ENCODE measurements at regions not wholly inside any gene's neighbourhood (a gene's known extent, or its start where the extent isn't known, plus 50 kb on each side); places are given as distances from the start of the nearest gene placed in this dataset.

GRCh38 chr10:117718986-117719920, 176.7 kb downstream of the EMX2 start:
- H3K4me3 ChIP-seq, result no peak overlapping the region
- DNase-seq, result no peak
- H3K36me3 ChIP-seq, result no peaks in the 10 kb centered on the region
- no peak overlapping the region for H3K9ac ChIP-seq (ENCODE audit: low read depth in 2 of 2, low read length in 2 of 2)
- H3K27me3 ChIP-seq, result no peaks in the 10 kb centered on the region
- H3K4me1 ChIP-seq, result no peaks in the 10 kb centered on the region
- H3K9me3 ChIP-seq, result no peaks in the 10 kb centered on the region
- no peak for TF ChIP-seq CTCF (IDR thresholded peaks at IDR 0.05)
- intact Hi-C loops (cut with DNase I), result no loop called here
- no peak overlapping the region for H3K27ac ChIP-seq

- no peak for DNase-seq
- Histone ChIP-seq H3K27me3 (no peaks in the 10 kb centered on the region), H3K27ac (no peak overlapping the region), H3K4me1 (no peaks in the 10 kb centered on the region), H3K4me3 (no peak overlapping the region), H3K36me3 (no peaks in the 10 kb centered on the region), H3K9me3 (no peaks in the 10 kb centered on the region), H3K9ac (ENCODE audit: low read depth in 2 of 2, low read length in 2 of 2) (no peak overlapping the region)
- intact Hi-C loops (cut with DNase I), result no loop called here
- TF ChIP-seq CTCF (IDR thresholded peaks at IDR 0.05), result no peak
Observed at GRCh38 chr10:117720931-117721835, 178.6 kb downstream of the EMX2 start.

- H3K4me3 ChIP-seq, result no peak overlapping the region
- H3K27ac ChIP-seq, result no peak overlapping the region
- H3K4me1 ChIP-seq, result no peaks in the 10 kb centered on the region
- H3K9ac ChIP-seq (ENCODE audit: low read depth in 2 of 2, low read length in 2 of 2), result no peak overlapping the region
- H3K9me3 ChIP-seq, result no peaks in the 10 kb centered on the region
- no peak for DNase-seq
- TF ChIP-seq CTCF (IDR thresholded peaks at IDR 0.05), result no peak
- no peaks in the 10 kb centered on the region for H3K27me3 ChIP-seq
- H3K36me3 ChIP-seq, result no peaks in the 10 kb centered on the region
- intact Hi-C loops (cut with DNase I), result no loop called here
Observed at GRCh38 chr10:117721873-117722272, 179.3 kb downstream of the EMX2 start.

GRCh38 chr10:117723343-117723742, 180.8 kb downstream of the EMX2 start:
- Histone ChIP-seq H3K27me3 (no peaks in the 10 kb centered on the region), H3K27ac (no peak overlapping the region), H3K9me3 (no peaks in the 10 kb centered on the region), H3K4me3 (no peak overlapping the region), H3K36me3 (no peaks in the 10 kb centered on the region), H3K4me1 (no peaks in the 10 kb centered on the region), H3K9ac (ENCODE audit: low read depth in 2 of 2, low read length in 2 of 2) (no peak overlapping the region)
- DNase-seq, result no peak
- intact Hi-C loops (cut with DNase I), result no loop called here
- no peak for TF ChIP-seq CTCF (IDR thresholded peaks at IDR 0.05)

GRCh38 chr10:117725993-117726392, 183.4 kb downstream of the EMX2 start:
- Histone ChIP-seq H3K4me1 (no peaks in the 10 kb centered on the region), H3K27me3 (no peaks in the 10 kb centered on the region), H3K9me3 (no peaks in the 10 kb centered on the region), H3K36me3 (no peaks in the 10 kb centered on the region), H3K4me3 (no peak overlapping the region), H3K27ac (no peak overlapping the region), H3K9ac (ENCODE audit: low read depth in 2 of 2, low read length in 2 of 2) (no peak overlapping the region)
- no peak for TF ChIP-seq CTCF (IDR thresholded peaks at IDR 0.05)
- DNase-seq, result no peak
- intact Hi-C loops (cut with DNase I), result no loop called here

Measured in colonic mucosa (tissue), 4 donors.